ENCODE measurements at regions not wholly inside any gene's neighbourhood (a gene's known extent, or its start where the extent isn't known, plus 50 kb on each side); places are given as distances from the start of the nearest gene placed in this dataset.

DNA sequence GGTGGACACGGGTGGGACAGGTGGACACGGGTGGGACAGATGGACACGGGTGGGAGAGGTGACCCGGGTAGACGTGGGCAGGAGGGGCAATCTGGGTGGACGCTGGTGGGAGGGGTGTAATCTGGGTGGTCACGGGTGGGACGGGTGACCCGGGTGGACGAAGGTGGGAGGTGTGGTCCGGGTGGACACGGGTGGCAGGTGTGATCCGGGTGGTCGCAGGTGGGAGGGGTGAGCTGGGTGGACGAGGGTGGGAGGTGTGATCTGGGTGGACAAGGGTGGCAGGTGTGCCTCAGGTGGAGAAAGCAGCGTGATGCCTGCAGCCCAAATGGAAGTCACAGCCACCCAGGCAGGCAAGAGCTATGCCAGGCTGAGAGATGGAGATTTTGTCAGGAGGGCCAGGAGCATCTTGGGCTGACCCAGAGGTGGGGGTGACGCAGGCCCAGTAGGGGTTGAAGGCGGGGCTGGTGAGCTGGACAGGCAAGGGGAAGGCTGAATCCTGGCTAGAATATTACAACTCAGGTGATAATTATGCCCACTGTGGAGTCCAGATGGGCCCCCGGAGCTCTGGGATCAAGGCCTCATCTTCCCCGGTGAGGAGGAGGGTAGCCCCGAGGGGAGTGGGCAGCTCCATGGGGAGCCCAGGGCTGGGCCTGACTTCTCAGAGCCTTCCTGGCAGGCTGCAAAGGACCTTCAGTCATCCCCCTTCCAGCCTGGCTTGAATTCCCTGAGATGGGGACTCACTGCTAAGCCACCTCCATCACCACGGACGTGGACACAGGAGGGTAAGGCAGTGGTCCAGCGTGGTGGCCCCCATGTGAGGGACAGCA, 100.0 kb downstream of the ADRA2C start:
- no peaks in the 10 kb centered on the region for H3K9me2 ChIP-seq (ENCODE audit: insufficient read depth)
- no peaks in the 10 kb centered on the region for H3F3A ChIP-seq (ENCODE audit: insufficient read depth, low read depth)
- no peak for DNase-seq
- no peak overlapping the region for H2AFZ ChIP-seq
- no peaks in the 10 kb centered on the region for H3K36me3 ChIP-seq (ENCODE audit: low read depth)
- BruUV-seq (replicated peaks): no TSS peak
- no peak overlapping the region for H3K27ac ChIP-seq
- H3K27me3 ChIP-seq (ENCODE audit: insufficient read depth, low read depth): peaks cover 86% of the 10 kb centered on the region
- H3K9me3 ChIP-seq (ENCODE audit: insufficient read depth, low read depth): no peaks in the 10 kb centered on the region
- H3K4me3 ChIP-seq: no peak overlapping the region
- H3K79me2 ChIP-seq (ENCODE audit: low read depth): no peaks in the 10 kb centered on the region
- no peak for TF ChIP-seq EZH2 (IDR thresholded peaks at IDR 0.05; ENCODE audit: low read depth)
- no peak for TF ChIP-seq CTCF (conservative IDR thresholded peaks at IDR 0.05)
- intact Hi-C loops (cut with micrococcal nuclease; ENCODE audit: unreplicated experiment): no loop called here
- POLR2A ChIA-PET (ENCODE audit: unreplicated experiment): no interaction called here
- no peak overlapping the region for H3K4me2 ChIP-seq
- H4K20me1 ChIP-seq (ENCODE audit: insufficient read depth): no peaks in the 10 kb centered on the region
- no peaks in the 10 kb centered on the region for H3K4me1 ChIP-seq (replicated peaks; ENCODE audit: insufficient read depth)
- CTCF ChIA-PET: interaction anchor here (0.8 kb wide), 1 partner anchor 403 kb away, joined by 10 read pairs; the partner anchor contains the start of gene DOK7

DNA sequence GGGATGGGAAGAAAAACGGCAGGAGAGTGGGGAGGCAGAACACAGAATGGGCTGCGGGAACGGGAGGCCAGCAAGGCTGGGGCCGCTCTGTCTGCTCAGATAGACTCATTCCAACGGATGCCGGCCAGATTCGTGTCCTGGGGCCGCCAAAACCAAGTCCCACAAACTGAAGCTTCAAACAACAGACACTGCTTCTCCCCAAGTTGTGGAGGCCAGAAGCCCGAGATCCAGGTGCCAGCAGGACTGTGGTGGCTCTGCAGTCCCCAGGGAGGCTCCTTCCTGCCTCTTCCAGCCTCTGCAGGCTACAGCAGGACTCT, 100.6 kb downstream of the ADRA2C start:
- no TSS peak for BruUV-seq (replicated peaks)
- Histone ChIP-seq H2AFZ (no peak overlapping the region), H3K27me3 (ENCODE audit: insufficient read depth, low read depth) (peaks cover 80% of the 10 kb centered on the region), H4K20me1 (ENCODE audit: insufficient read depth) (no peaks in the 10 kb centered on the region), H3K79me2 (ENCODE audit: low read depth) (no peaks in the 10 kb centered on the region), H3K4me2 (no peak overlapping the region), H3K9me3 (ENCODE audit: insufficient read depth, low read depth) (no peaks in the 10 kb centered on the region), H3K9me2 (ENCODE audit: insufficient read depth) (no peaks in the 10 kb centered on the region), H3K36me3 (ENCODE audit: low read depth) (no peaks in the 10 kb centered on the region), H3K27ac (no peak overlapping the region), H3K4me3 (no peak overlapping the region), H3K4me1 (replicated peaks; ENCODE audit: insufficient read depth) (no peaks in the 10 kb centered on the region), H3F3A (ENCODE audit: insufficient read depth, low read depth) (no peaks in the 10 kb centered on the region)
- CTCF ChIA-PET: no interaction called here
- intact Hi-C loops (cut with micrococcal nuclease; ENCODE audit: unreplicated experiment): no loop called here
- TF ChIP-seq EZH2 (IDR thresholded peaks at IDR 0.05; ENCODE audit: low read depth) (no peak), CTCF (conservative IDR thresholded peaks at IDR 0.05) (no peak)
- no peak for DNase-seq
- POLR2A ChIA-PET (ENCODE audit: unreplicated experiment): no interaction called here

DNA sequence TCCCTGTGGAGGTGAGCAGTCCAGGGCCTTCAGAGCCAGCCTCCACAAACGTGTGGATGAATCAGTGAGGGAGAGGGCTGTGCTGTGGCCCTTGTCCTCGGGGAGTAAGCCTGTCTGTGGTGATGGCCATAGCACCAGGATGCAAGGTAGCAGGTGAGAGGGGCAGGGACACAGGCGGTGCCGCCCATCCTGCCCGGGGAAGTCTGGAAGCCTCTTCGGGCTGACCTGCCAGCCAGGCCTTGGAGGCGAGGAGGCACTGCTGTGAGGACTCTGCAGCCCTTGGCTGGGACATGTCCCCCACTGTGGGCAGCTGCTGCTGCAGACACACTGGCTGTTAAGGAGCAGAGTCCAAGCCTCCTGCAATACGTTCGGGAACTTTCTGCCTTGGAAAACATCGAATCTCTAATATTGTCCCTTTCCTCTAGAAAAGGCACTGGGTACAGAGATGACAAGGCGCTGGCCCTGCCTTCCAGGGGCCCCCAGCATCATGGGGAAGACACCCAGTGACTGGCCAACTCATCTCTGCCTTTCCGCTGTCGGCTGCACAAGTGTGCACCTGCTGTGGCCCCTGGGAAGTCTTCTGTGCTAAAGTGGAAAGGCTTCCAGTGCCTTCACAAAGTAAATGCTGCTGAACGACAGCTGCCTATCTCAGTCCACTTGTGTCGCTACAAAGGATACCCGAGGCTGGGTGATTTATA, 101.4 kb downstream of the ADRA2C start:
- no peaks in the 10 kb centered on the region for H3F3A ChIP-seq (ENCODE audit: insufficient read depth, low read depth)
- no peak overlapping the region for H2AFZ ChIP-seq
- H3K79me2 ChIP-seq (ENCODE audit: low read depth): no peaks in the 10 kb centered on the region
- H3K27ac ChIP-seq: no peak overlapping the region
- peaks cover 73% of the 10 kb centered on the region for H3K27me3 ChIP-seq (ENCODE audit: insufficient read depth, low read depth)
- H3K4me3 ChIP-seq: no peak overlapping the region
- CTCF ChIA-PET: no interaction called here
- no peaks in the 10 kb centered on the region for H3K36me3 ChIP-seq (ENCODE audit: low read depth)
- no peaks in the 10 kb centered on the region for H3K9me2 ChIP-seq (ENCODE audit: insufficient read depth)
- H3K4me2 ChIP-seq: no peak overlapping the region
- H4K20me1 ChIP-seq (ENCODE audit: insufficient read depth): no peaks in the 10 kb centered on the region
- H3K4me1 ChIP-seq (replicated peaks; ENCODE audit: insufficient read depth): no peaks in the 10 kb centered on the region
- no peak for DNase-seq
- intact Hi-C loops (cut with micrococcal nuclease; ENCODE audit: unreplicated experiment): no loop called here
- POLR2A ChIA-PET (ENCODE audit: unreplicated experiment): no interaction called here
- no TSS peak for BruUV-seq (replicated peaks)
- TF ChIP-seq CTCF (conservative IDR thresholded peaks at IDR 0.05) (no peak), EZH2 (IDR thresholded peaks at IDR 0.05; ENCODE audit: low read depth) (no peak)
- no peaks in the 10 kb centered on the region for H3K9me3 ChIP-seq (ENCODE audit: insufficient read depth, low read depth)

All from PC-9 (cell line).